GM13976 (cell line): ENCODE measurements at regions not wholly inside any gene's neighbourhood (a gene's known extent, or its start where the extent isn't known, plus 50 kb on each side); places are given as distances from the start of the nearest gene placed in this dataset.

Experiments
- DNase-seq: peaks from one replicate; pipeline ENCODE4 v3.0.0; 2012; ENCODE audit warnings: low spot score
- in situ Hi-C: fragments of 300-500 bp; cut with MboI; formaldehyde crosslinking; loops from one replicate; pipeline ENCODE4 v1.12.0; 2022; ENCODE audit warnings: low sequenced_read_pairs, mixed read lengths, inconsistent platforms; ENCODE audit not compliant: unreplicated experiment
- TF ChIP-seq, protein P1 (sequence below): IDR thresholded peaks from 2 replicates; pipeline ENCODE4 v1.5.1; 2012; ENCODE audit warnings: borderline replicate concordance, mild to moderate bottlenecking; ENCODE audit not compliant: insufficient read depth; ENCODE audit errors: extremely low read depth, missing control alignments, control extremely low read depth

DNA sequence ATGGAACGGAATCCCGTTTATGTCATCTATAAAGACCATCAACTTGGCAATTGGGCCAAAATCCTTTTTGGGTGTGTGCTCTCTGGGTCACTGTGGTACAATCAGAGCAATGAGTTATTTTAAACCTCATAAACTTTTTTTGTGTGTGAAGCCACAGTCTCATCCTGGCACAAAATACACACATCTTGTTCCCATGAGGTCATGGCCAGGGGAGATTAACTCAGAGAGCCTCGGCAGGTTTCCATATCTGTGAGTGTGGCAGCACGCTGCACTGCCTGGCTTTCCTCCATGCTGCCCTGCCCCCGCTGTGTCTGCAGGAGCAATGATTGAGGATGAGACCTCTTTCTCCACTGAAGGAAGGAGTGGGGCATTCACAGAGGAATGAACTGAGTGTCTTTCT is 54.0 kb upstream of the DLG1 start:
- in situ Hi-C loops: no loop called here
- TF ChIP-seq, protein P1, sequence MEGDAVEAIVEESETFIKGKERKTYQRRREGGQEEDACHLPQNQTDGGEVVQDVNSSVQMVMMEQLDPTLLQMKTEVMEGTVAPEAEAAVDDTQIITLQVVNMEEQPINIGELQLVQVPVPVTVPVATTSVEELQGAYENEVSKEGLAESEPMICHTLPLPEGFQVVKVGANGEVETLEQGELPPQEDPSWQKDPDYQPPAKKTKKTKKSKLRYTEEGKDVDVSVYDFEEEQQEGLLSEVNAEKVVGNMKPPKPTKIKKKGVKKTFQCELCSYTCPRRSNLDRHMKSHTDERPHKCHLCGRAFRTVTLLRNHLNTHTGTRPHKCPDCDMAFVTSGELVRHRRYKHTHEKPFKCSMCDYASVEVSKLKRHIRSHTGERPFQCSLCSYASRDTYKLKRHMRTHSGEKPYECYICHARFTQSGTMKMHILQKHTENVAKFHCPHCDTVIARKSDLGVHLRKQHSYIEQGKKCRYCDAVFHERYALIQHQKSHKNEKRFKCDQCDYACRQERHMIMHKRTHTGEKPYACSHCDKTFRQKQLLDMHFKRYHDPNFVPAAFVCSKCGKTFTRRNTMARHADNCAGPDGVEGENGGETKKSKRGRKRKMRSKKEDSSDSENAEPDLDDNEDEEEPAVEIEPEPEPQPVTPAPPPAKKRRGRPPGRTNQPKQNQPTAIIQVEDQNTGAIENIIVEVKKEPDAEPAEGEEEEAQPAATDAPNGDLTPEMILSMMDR: no peak
- DNase-seq: no peak

DNA sequence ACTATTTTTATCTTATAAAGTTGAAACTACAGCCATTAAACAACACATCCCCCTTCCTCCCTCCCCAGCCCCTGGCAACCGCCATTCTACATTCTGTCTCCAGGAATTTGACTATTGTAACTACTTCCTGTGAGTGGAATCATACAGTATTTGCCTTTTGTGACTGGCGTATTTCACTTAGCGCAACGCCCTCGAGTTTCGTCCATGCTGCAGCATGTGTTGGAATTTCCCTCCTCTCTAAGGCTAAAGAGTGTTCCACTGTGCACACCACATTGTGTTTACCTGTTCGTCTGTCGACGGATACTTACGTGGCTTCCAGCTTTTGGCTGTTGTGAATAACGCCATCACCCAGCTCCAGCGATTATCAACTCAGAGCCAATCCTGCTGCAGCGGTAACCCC is 52.0 kb upstream of the DLG1 start:
- TF ChIP-seq, protein P1: no peak
- in situ Hi-C loops: no loop called here
- no peak for DNase-seq

DNA sequence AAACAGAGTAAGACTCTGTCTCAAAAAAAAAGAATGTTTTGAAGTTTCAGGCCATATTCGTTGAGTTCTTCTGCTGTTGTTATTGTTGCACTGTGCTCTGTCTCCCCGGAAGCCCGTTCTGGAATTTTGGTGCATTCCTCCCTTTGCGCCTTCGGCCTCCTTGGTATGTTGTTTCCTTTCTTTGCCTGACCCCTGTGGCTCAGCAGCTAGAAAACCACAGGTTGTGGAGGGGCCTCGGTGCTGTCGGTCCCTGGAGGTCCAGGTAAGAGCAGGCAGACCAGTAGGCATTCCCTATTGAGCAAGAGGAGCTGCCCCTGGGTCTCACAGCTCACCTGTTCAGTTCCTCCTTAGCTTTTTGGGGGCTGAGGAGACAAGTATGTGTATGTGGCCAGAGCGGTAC is 51.0 kb upstream of the DLG1 start:
- TF ChIP-seq, protein P1: no peak
- no peak for DNase-seq
- in situ Hi-C loops: no loop called here
